Cardiac muscle cell (in vitro differentiated cells and primary cell): ENCODE measurements at regions not wholly inside any gene's neighbourhood (a gene's known extent, or its start where the extent isn't known, plus 50 kb on each side); places are given as distances from the start of the nearest gene placed in this dataset.
A peak's percentile ranks its signal among the peaks of the same experiment; 100 is the strongest.

ENCODE experiments used
- DNase-seq, 2 donors: peaks; one replicate each; pipeline versions ENCODE4 v3.0.0 to v3.0.0-alpha.2; 2010 to 2017; ENCODE audit warnings: low read depth in 1 of 2, low spot score in 1 of 2
- H3K27ac ChIP-seq: fragments of 200-600 bp; sonication (generic); 2 replicates; pipeline ENCODE4 v1.5.1; 2016
- H3K27me3 ChIP-seq: fragments of 200-600 bp; sonication (generic); 2 replicates; pipeline ENCODE4 v1.6.0; 2016; ENCODE audit warnings: control low read depth
- H3K36me3 ChIP-seq: fragments of 200-600 bp; sonication (generic); 2 replicates; pipeline ENCODE4 v1.5.1; 2016; ENCODE audit warnings: control low read depth
- H3K4me1 ChIP-seq: fragments of 200-600 bp; sonication (generic); 2 replicates; pipeline ENCODE4 v1.8.1; 2017; ENCODE audit warnings: low read depth, mild to moderate bottlenecking, mixed run types
- H3K4me3 ChIP-seq: fragments of 200-600 bp; sonication (generic); 2 replicates; pipeline ENCODE4 v1.5.1; 2016; ENCODE audit warnings: mild to moderate bottlenecking
- H3K9me3 ChIP-seq: fragments of 200-600 bp; sonication (generic); 2 replicates; pipeline ENCODE4 v1.5.1; 2017; ENCODE audit warnings: low read depth, mild to moderate bottlenecking, control low read depth
- TF ChIP-seq, protein P1 (sequence below): IDR thresholded peaks from 2 replicates; pipeline ENCODE4 v1.5.1; 2012; ENCODE audit warnings: low read depth, mild to moderate bottlenecking, low read length

DNA sequence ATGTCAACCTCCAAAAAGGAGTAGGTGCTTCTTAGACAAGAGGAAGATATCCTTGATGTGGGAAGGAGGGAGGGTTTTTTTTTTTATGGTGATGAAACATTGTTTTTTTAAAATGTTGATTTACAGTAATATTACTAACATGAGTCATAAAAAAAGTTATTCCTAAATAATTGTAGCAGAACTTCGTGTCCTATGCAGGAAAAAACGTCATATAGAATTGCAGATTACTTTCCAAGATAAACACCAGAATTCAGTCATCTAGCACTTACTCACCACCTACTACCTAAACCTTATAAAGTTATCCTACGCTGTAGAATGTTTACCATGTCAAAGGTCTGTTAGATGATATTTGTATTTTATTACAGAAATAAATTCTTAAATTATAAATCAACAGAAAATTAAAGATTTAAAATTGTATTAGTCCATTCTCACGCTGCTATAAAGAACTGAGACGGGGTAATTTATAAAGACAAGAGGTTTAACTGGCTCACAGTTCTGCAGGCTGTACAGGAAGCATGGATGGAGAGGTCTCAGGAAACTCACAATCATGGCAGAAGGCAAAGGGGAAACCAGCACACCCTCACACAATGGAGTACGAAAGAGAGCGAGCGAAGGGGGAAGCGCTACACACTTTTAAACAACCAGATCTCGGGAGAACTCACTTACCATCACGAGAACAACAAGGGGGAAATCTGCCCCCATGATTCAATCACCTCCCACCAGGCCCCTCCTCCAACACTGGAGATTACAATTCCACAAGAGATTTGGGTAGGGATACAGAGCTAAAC, 105.2 kb upstream of the NEBL start:
- Histone ChIP-seq H3K27ac (peak overlapping the region; percentile 34), H3K4me3 (no peak overlapping the region), H3K4me1 (peaks cover 22% of the 10 kb centered on the region), H3K36me3 (no peaks in the 10 kb centered on the region), H3K27me3 (no peaks in the 10 kb centered on the region), H3K9me3 (no peaks in the 10 kb centered on the region)
- DNase-seq: peak in 1 of 2 donors; percentile 72
- TF ChIP-seq, protein P1, sequence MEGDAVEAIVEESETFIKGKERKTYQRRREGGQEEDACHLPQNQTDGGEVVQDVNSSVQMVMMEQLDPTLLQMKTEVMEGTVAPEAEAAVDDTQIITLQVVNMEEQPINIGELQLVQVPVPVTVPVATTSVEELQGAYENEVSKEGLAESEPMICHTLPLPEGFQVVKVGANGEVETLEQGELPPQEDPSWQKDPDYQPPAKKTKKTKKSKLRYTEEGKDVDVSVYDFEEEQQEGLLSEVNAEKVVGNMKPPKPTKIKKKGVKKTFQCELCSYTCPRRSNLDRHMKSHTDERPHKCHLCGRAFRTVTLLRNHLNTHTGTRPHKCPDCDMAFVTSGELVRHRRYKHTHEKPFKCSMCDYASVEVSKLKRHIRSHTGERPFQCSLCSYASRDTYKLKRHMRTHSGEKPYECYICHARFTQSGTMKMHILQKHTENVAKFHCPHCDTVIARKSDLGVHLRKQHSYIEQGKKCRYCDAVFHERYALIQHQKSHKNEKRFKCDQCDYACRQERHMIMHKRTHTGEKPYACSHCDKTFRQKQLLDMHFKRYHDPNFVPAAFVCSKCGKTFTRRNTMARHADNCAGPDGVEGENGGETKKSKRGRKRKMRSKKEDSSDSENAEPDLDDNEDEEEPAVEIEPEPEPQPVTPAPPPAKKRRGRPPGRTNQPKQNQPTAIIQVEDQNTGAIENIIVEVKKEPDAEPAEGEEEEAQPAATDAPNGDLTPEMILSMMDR: no peak

DNA sequence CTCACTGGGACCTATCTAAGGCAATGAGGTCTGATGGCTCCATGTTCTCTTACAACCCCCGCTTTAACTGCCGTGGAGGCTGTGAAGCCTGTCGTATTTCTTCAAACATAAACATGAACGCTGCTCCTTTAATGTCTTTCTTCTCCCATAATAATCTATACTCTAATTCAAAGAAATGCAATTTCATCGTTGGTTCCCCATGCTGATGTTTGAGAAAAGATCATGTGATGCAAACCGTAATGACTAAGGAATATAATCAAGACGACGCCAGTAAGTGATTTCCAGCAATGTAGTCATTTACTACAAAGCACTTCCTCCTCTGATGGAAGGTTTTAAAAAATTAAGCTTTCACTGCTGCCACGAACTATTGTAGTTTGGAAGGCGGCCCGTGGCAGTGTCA, 102.6 kb upstream of the NEBL start:
- no peaks in the 10 kb centered on the region for H3K9me3 ChIP-seq
- no peaks in the 10 kb centered on the region for H3K27me3 ChIP-seq
- H3K4me1 ChIP-seq: peaks cover 33% of the 10 kb centered on the region
- H3K27ac ChIP-seq: no peak overlapping the region
- TF ChIP-seq, protein P1: no peak
- H3K4me3 ChIP-seq: no peak overlapping the region
- no peaks in the 10 kb centered on the region for H3K36me3 ChIP-seq
- no peak for DNase-seq

DNA sequence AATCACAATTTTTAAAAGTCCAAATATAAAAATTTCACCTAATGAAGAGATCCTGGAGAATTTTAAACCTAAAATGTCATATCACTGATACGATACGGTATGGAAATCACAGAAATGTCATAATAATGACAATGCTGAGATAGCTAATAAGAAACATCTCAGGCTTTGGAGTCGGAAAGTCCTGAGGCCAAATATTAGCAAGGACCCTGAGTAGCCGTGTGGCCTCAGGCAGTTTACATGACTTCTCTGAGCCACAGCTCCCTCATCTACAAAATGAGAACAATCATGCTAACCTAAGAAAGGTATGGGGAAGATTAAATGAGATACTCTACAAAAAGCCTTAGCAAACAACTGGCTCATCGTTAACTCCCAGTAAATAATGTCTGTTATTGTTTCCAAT, 100.9 kb upstream of the NEBL start:
- Histone ChIP-seq H3K27me3 (no peaks in the 10 kb centered on the region), H3K4me1 (peaks cover 33% of the 10 kb centered on the region), H3K36me3 (no peaks in the 10 kb centered on the region), H3K4me3 (no peak overlapping the region), H3K27ac (no peak overlapping the region), H3K9me3 (no peaks in the 10 kb centered on the region)
- TF ChIP-seq, protein P1: no peak
- no peak for DNase-seq

DNA sequence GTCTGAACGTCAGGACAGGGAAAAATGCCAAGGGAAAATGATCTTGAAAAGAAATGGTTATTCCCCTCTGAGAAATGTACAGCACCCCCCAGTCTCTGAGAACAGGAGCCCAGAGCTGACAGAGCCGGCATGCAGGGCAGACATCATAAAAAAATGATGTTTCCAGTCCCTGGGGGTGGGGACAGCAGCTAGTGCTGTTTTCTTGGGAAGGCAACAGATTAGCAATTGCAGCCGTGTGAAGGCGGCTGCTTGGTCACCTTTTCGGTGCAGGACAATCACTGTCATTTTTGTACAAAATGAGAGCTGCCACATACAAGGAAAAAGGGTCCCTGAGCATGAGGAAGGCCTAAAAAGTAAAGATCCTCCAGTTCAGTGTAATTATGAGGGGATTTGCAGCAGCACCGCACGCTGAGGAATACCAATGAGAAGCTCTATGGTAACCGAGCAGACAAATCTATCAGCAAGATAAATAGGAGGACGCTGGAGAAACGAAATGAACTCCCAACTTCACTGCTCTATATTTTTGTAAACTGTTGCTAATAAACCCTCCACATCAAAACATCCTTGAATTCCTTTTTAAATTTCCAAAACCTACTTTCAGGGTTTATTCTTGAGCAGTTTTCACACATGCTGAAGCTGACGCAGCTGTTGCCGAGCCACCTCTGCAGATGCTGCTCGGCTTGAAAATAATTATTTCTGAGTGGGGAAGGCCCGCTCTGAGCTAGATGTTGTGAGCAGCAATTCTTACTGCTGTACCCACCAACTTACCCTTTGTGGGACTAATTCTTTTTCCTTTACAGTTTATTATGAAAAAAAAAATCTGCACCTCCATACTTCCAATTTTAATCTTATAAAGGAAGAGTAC, 98.2 kb upstream of the NEBL start:
- Histone ChIP-seq H3K27me3 (no peaks in the 10 kb centered on the region), H3K27ac (peak overlapping the region; percentile 55), H3K4me1 (peaks cover 18% of the 10 kb centered on the region), H3K9me3 (no peaks in the 10 kb centered on the region), H3K36me3 (no peaks in the 10 kb centered on the region), H3K4me3 (no peak overlapping the region)
- DNase-seq: peak in 1 of 2 donors; percentile 42
- TF ChIP-seq, protein P1: no peak

DNA sequence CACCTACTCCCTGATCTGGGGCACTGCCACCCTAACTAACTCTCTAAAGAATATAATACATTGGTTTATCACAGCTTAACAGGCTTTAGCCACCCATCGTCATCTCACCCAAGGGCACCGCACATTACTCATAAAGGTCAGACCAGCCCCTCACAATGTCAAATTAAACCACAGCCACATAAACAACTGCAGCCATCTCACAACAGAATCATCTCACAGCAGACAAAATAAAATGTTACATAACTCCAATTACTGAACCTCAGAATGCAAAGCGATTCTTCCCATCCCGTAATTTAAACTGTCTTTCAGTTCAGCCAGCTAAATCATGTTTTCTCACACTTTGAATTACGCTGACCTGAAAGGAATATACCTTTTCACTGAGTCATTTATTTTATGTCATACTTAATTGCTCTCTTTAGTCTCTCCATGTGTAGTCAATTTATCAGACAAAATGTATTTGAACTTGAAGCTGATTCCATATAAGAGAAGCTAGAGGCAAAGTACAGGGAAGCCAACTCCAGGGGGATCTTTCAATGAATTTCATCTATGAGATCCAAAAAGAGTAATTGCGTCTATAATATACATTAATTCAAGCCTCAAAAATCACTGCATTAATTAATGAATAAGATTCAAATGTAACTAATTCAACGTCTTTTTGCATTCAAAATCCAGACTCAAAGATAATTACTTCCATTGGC, 96.9 kb upstream of the NEBL start:
- TF ChIP-seq, protein P1: no peak
- Histone ChIP-seq H3K36me3 (no peaks in the 10 kb centered on the region), H3K27me3 (no peaks in the 10 kb centered on the region), H3K4me1 (peaks cover 18% of the 10 kb centered on the region), H3K4me3 (no peak overlapping the region), H3K27ac (no peak overlapping the region), H3K9me3 (no peaks in the 10 kb centered on the region)
- no peak for DNase-seq
